ENCODE measurements at regions not wholly inside any gene's neighbourhood (a gene's known extent, or its start where the extent isn't known, plus 50 kb on each side); places are given as distances from the start of the nearest gene placed in this dataset.

DNA sequence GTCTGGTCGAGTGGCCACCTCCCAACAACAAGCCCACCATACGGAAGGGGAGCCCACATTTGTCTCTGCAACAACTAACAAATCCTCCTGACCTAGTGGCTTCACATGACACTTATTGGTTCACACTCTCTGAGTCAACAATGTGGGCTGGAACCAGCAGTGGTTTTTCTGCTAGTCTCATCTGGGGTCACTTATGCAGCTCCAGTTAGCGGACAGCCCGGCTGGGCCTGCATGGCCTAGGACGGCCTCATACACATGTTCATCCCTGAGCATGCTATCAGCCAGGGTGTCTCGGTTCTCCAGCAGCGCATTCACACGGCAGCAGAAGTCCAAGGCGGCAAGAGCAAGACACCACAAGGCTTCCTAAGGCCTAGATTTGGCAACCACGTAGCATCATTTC is 281.7 kb downstream of the XXYLT1 start:
- ATAC-seq (no peak), DNase-seq (ENCODE audit: low spot score) (no peak)
- intact Hi-C loops (cut with DNase I), result no loop called here

DNA sequence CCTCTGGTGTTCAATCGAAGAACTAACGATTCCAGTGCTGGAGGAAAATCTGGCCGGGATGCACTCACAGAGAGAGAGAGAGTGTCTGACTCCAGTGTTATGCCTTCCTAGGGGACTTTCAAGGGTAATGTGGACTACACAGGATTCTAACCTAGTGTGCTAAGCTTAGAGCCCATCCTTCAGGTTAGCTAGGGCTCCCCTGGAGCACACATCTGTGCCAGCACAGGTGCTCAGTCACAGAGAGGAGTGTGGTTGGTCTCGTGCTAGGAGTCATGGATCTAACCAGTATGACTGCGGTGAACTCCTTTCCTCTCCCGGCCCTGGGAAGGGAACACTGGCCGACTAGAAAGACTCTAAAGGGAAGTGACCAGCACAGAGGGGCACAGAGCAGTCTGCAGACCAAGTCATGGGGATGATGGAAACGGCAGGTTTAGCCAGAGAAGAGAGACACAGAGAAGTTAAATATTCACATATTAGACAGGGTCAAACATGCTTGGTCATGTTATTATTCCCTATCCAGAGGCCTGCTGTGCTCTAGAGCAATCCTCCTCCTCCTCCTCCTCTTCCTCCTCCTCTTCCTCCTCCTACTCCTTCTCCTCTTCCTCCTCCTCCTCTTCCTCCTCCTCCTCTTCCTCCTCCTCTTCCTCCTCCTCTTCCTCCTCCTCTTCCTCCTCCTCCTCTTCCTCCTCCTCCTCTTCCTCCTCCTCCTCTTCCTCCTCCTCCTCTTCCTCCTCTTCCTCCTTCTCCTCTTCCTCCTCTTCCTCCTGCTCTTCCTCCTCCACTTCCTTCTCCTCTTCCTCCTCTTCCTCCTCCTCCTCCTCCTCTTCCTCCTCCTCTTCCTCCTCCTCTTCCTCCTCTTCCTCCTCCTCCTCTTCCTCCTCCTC is 280.3 kb downstream of the XXYLT1 start:
- no peak for ATAC-seq
- DNase-seq (ENCODE audit: low spot score), result no peak
- intact Hi-C loops (cut with DNase I), result no loop called here

DNA sequence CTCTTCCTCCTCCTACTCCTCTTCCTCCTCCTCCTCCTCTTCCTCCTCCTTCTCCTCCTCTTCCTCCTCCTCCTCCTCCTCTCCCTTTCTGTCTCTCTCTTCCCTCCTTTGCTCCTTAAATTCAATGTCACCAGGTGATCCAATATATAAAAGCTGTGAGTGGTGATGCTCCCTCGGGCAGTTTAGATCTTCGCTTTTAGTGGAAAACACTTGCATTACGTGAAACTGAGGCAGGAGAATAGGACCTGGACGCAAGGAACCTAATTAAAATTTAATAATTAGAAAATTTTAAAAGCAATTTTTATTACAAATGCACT is 279.7 kb downstream of the XXYLT1 start:
- DNase-seq (ENCODE audit: low spot score), result no peak
- ATAC-seq, result no peak
- intact Hi-C loops (cut with DNase I), result no loop called here

DNA sequence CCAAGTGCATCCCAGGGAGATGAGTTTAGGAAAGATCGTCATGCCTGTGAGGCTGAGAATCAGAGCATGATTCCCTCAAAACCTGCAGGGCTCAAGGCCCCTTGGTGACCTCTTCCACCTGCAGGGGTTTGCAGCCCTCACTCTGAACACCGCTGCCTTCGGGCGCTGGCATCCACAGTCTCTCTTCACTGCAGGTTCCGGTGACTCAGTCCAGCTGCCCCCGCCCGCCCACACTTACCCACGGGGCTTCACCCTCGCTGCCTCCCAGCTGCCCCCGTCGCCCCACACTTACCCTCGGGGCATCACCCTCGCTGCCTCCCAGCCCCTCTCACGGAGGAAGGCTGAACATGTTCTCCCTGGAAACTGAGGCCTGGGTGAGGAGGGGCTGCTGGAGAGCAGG is 277.1 kb downstream of the XXYLT1 start:
- intact Hi-C loops (cut with DNase I), result no loop called here
- DNase-seq (ENCODE audit: low spot score) (no peak), ATAC-seq (no peak)

DNA sequence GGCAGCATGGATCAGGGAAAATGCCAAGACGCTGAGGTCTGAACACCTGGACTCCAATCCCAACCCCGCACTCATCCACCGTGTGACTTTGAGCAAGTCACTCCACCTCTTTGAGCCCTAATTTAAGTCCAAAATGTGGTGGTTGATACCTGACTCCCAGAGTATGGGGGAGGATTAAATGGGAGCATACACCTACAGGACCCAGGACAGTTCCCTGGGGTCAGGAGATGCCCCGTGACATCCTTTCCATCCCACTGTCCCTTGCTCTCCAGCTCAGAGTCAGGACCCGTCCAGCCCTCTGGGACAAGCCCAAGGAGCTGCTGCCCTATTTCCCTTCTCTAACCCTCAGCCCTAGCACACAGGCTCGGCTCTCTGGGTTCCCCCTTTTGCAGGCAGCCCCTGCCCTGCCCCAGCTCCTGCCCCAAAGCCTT is 276.4 kb downstream of the XXYLT1 start:
- no peak for DNase-seq (ENCODE audit: low spot score)
- intact Hi-C loops (cut with DNase I), result no loop called here
- no peak for ATAC-seq

DNA sequence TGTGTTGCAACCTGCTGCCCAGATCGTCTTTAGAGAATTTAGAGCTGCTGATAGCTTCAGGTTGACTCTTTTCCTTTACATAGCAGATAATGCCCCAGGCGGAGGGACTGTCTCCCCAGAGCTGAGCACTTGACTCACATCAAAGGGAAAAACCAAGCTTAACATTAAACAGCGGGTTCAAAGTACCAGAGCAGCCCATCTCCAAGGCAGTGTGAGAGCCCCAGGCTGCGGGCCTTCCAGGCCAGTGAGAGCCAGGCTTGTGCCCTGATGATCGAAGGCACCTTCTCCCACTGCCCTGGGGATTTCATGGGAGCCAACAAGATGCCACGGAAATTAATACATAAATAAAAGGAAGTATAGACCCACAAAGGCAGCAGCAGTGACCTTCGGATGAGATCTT is 275.6 kb downstream of the XXYLT1 start:
- intact Hi-C loops (cut with DNase I), result no loop called here

DNA sequence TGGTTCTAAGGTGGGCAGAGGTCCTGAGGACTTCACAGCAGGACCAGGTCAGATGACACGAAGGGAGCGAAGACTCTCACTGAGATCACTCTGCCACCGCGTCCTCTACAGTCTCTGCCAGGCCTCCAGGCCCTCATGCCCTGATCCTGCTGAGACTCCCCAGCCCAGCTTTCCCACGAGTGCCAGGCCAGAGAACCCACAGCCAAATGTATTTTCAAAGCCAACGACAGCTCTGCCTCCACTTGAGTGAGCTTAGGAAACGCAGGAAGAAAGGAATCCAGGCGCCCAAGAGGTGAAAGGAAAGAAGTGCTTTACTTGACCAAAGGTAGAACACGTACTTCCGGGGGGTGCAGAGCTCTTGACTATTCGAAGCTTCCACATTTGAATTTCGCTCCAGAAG is 275.0 kb downstream of the XXYLT1 start:
- intact Hi-C loops (cut with DNase I), result no loop called here
- DNase-seq (ENCODE audit: low spot score) (no peak), ATAC-seq (no peak)

More for the DNA sequence above, 275.6 kb downstream of the XXYLT1 start:
- ATAC-seq, result no peak
- no peak for DNase-seq (ENCODE audit: low spot score)

DNA sequence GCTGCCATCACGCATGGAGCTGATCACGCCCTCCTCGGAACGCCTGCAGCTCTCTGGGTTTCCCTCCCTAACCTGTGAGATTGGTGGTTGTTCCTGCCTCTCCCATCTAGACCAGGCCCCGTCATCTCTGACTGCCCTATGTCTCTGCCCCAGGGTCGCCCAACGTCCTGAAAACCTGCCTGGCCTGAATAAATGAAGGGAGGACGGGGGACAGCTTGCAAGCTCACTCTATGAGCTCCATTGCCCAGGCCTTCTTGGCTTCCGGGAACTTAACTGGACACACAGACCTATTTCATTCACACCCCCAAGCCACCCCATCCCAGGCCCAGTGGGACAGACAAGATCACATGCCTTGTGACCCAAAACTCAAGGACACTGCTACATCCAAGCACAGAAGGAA is 274.2 kb downstream of the XXYLT1 start:
- DNase-seq (ENCODE audit: low spot score) (no peak), ATAC-seq (no peak)
- intact Hi-C loops (cut with DNase I), result no loop called here

DNA sequence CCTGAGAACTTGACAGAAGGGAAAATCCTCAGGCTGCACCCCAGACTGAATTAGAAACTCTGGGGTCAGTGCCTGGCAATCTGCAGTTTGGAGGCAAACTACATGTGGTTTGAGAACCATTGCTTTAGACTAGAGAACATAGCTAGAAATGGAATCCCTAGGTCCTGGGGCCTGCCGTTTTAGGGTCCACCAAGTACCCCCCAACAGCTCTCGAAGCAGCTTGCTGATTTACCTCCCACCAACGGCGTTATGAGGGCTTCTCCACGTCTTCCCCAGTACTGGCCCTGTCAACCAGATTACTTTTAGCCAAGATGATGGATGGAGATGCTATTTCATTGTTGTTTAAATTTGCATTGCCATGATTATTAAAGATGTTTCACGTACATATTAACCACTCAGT is 272.5 kb downstream of the XXYLT1 start:
- ATAC-seq, result no peak
- intact Hi-C loops (cut with DNase I), result no loop called here
- no peak for DNase-seq (ENCODE audit: low spot score)

DNA sequence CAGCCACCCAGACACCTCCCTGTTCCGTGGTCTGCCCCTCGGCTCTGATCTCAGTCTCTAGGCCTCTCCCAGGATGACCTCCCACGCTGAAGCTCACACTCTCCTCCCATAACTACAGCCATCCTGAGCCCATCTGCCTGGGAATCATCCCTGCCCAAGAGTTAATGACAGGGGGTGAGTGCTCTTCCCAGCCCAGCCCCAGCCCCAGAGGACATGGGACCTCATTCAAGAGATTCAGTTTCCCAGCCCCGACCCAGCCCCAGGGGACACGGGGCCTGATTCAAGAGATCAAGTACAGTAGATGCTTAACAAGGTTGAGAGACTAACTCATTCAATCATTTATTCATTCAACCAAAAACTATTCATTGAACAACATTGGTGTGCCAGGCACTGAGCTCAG is 272.0 kb downstream of the XXYLT1 start:
- ATAC-seq (no peak), DNase-seq (ENCODE audit: low spot score) (no peak)
- intact Hi-C loops (cut with DNase I), result no loop called here

DNA sequence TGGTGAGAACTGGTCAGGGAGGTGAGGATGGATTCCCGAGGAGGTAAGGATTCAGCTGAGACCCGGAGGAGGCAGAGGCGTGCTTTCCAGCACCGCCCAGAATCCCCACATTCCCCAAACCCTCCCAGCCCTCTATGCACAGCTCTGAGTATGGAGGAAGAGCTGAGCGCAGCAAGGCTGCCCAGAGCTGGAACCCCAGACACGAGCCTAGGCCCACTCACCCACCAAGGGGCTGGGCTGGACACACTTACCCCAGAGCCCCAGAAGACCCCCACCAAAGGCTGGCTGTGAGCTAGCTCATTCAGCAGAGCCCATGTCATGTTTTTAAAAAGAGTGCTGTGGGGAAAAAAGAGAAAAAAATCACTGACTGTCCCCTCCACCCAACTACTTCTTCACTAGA is 271.5 kb downstream of the XXYLT1 start:
- DNase-seq (ENCODE audit: low spot score) (no peak), ATAC-seq (no peak)

DNA sequence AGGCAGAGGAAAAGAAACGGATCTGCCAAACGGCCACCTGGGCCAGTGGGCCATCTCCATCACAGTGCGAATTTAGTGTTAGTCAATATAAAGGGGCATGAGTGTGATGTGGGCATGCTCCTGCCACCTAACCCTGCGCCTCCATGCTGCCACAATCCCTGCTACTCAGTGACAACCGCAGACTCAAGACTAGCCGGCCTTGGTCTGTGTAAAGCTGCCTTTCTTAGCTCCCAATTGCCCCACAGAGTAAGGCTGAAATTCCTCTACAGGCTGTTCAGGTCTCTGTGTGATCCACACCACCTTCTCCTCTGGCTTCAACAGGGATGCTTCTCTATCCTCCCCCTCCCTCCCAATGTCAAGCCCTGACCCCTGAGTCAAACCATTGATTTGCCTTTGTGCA is 269.7 kb downstream of the XXYLT1 start:
- ATAC-seq, result no peak
- intact Hi-C loops (cut with DNase I), result no loop called here
- no peak for DNase-seq (ENCODE audit: low spot score)

More for the DNA sequence above, 271.5 kb downstream of the XXYLT1 start:
- intact Hi-C loops (cut with DNase I), result no loop called here

DNA sequence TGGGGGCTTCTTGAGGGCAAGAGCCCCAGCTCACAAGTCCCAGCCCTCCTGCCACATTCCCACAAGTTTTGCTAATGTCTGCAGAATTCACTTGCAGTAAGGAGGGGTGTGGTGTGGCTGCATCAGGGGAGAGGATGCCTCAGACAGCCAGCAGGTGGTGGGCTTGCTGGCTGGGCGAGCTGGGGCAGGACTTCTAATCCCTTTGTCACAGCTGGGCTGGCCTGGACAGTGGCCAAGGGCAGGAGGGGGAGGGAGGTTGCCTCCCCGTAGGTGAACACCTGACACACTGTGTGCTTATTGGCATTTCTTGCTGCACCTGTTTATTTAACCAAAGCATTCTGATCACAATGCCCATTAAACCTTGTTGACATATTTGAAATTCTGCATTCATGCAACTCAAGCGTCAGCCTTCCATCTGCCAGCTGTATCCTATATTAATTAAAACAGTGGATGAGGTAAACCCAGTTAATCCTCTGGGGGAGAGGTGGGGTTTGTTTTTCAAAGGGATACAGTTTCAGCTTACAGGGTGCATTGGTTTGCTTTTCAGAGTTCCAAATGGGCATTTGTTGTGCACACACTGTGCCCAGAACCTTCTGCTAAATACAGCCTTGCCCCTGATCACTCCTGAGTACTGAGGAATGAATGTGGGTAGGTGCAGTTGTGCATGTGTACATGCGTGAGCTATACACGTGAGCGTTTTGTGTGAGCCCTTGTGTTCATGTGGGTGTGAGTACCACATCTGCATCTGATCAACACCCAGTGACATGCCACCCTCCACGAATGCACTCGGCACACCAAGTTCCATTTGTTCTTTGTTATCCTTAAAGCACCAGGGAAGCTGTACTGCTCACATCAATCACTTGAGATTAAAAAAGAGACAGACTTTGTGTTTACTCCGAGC is 268.7 kb downstream of the XXYLT1 start:
- intact Hi-C loops (cut with DNase I), result no loop called here
- ATAC-seq, result peak; percentile 47
- peak; percentile 67 for DNase-seq (ENCODE audit: low spot score)

DNA sequence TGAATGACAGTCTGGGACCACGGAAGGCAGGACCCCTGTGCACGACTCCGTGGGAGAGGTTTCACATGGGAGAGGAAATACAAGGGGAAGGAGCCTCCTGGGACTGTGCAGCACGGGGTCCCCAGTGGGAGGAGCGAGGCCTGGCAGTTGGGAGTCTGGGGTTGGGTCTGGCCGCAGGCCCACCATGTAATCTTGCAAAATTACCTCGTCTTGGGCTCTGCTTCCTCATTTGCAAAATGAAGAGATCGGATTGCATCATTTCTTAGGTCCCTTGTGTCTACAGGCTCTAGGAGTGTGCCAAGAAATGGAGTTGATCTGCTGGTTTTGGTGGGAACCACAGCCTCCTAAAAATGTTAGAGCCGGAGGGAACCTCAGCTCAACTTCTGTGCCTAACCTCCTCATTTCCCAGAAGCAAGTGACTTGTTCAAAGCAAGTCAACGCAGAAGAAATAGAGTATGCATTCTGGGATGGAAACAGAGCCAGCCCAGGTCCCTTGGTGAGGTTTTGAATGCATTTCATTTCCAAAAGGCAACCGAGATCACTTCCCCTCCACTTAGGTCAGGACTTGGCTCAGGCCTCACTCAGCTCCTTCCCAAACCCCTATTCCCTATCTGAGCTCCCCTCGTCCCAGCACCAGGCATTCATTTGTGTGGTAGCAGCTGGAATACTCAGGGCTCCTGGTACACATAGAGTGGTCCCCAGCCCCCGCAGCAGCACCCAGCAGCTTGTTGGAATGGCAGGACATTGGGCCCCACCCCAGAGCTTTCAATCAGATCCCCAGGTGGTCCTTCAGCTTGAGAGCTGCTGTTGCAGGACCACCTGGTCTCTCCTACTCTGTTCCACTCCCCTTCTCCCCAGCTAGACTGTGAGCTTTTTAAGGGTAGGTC is 267.7 kb downstream of the XXYLT1 start:
- intact Hi-C loops (cut with DNase I), result no loop called here
- DNase-seq (ENCODE audit: low spot score), result peak; percentile 77
- ATAC-seq, result peak; percentile 95

DNA sequence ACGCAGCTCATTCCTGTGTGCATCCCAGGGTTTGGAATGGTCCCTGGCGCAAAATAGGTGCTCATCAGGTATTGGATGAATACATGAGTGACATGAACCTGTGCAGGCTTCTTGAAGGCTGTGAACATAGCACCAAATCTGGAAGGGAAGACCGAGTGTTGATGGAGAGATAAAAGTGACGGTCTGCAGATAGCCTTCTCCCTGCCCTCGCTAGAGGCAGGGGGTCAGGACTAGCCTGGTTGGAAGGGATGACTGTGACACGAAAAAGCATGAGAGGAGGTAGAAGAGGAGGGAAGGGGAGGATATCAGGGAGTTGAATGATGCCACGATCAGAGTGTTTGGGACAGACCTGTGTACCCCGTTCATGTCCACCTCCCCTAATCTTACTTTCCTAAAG is 267.1 kb downstream of the XXYLT1 start:
- DNase-seq (ENCODE audit: low spot score) (no peak), ATAC-seq (no peak)
- intact Hi-C loops (cut with DNase I), result no loop called here

DNA sequence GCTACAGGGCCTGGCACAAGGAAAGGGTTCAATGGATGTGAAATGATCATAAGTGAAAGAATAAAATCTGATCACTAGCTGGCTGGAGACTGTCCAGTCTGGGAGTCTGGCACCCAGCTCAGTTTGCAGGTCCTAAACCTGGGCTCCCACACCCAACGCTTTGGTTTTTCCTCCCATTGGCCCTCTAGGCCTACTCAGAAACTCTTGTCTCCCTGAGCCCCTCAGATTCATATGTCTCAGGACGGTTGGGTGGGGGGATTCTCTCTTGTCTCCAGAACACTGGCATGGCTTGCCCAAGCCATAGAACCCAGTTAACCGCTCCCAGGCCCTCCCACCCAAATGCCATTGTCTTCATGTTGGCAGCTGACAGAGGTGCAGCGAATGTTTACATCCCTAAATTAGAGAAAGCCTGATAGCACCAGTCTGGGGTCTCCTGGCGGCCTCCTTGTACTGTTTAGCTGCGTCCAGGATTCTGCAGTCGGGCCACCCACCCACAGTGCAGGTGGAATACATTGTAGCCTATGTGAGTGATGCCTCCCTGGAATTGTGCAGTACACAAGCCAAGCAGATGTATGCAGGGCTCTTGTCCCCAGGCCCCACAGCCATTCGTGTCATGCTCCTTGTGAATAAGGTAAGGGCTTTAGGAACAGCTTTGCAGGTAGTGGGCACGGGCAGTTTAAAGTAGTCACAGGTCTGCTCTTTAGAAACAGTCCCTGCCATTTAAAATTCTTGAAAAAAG is 266.3 kb downstream of the XXYLT1 start:
- ATAC-seq (no peak), DNase-seq (ENCODE audit: low spot score) (no peak)

DNA sequence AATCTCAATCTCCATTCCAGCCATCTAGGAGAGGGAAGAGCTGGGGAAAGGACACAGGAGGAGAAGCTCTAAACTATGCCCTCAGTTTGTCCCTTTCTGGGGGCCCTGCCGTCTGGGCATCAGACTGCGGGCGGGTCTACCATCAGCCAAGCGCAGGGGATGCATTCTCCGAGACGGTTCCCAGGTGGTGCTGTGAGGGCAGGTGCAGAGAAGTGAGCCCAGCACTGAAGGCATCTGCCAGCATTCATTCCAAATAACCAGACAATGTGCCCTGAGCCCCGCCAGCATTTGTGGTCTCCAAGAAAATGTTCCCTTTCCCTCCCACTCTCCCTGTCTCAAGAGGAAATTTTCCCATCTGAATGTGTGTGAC is 265.7 kb downstream of the XXYLT1 start:
- DNase-seq (ENCODE audit: low spot score) (no peak), ATAC-seq (no peak)
- intact Hi-C loops (cut with DNase I), result no loop called here

More for the DNA sequence above, 266.3 kb downstream of the XXYLT1 start:
- intact Hi-C loops (cut with DNase I), result no loop called here

DNA sequence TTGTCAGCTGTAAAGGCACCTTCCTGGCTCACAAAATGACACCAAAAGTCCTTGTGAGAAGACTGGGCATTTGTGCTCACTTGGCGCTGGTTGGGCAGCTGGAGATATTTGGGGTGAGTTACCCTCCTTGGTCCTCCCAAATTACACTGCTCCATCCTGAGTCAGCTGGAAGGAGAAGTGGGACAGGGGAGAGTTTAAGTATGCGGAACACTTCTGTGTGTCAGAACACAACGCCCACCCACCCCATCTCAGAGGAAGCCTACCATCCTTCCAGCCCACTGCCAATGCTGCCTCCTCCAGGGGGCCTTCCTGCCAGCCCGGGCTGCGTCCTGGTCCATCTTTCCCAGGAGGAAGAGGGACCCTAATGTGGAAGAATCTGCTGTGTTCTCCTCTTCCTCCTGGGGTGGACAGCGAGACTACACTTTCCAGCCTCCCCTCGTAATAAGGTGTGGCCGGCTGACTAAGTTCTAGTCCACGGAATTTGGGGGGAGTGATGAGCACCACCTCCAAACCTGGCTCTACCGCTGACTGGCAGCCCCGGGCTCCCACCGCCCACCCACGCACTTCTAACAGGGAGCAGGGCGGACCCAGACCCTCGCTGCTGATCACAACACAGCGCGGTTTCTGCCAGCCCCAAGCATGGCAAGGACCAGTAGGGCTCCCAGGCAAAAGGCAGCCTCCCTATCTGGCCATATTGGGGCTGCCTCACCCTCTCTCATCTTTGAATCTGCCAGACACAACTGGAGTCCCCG is 265.0 kb downstream of the XXYLT1 start:
- ATAC-seq (no peak), DNase-seq (ENCODE audit: low spot score) (no peak)
- intact Hi-C loops (cut with DNase I), result no loop called here
